PC-3 (cell line): ENCODE measurements at regions not wholly inside any gene's neighbourhood (a gene's known extent, or its start where the extent isn't known, plus 50 kb on each side); places are given as distances from the start of the nearest gene placed in this dataset.

Experiments
- CTCF ChIP-seq: fragments of 300-600 bp; sonication (generic); conservative IDR thresholded peaks from 2 replicates; pipeline ENCODE4 v1.5.1; 2017; ENCODE audit warnings: antibody characterized with exemption, low read depth, mild to moderate bottlenecking, low read length
- EZH2 ChIP-seq: fragments of 300-600 bp; sonication (generic); IDR thresholded peaks from one replicate; pipeline ENCODE4 v1.6.1; 2017; ENCODE audit warnings: antibody characterized with exemption, mild to moderate bottlenecking, low read length; ENCODE audit not compliant: unreplicated experiment

- no peak for TF ChIP-seq CTCF
- TF ChIP-seq EZH2 = no peak
These were observed 176.2 kb downstream of the WDR11 start for GRCh38 chr10:121027371-121027770.
